ENCODE measurements at regions not wholly inside any gene's neighbourhood (a gene's known extent, or its start where the extent isn't known, plus 50 kb on each side); places are given as distances from the start of the nearest gene placed in this dataset.

GRCh38 chr5:5572010-5572865, 149.8 kb downstream of the ICE1 start:
- Histone ChIP-seq H3K27me3 (no peaks in the 10 kb centered on the region), H3K4me1 (peaks cover 0 to 30% (median 10%) of the 10 kb centered on the region in 3 donors), H3K9me3 (no peaks in the 10 kb centered on the region), H3K36me3 (no peaks in the 10 kb centered on the region), H3K27ac (peak overlapping the region; percentile 52 to 95 (median 90)), H3K4me3 (peak overlapping the region; percentile 15 to 38)
- peak; percentile 89 for ATAC-seq
- WGBS, 2 donors (ENCODE audit: low coverage in 1 of 2), result 17 to 30% methylated on average over 11 to 18 of the region's 29 CpGs
- TF ChIP-seq POLR2A (IDR thresholded peaks at IDR 0.05), result no peak
- TF ChIP-seq CTCF (IDR thresholded peaks at IDR 0.05), result no peak
- TF ChIP-seq EP300 (IDR thresholded peaks at IDR 0.05), result no peak
- peak; percentile 30 for TF ChIP-seq POLR2AphosphoS5 (IDR thresholded peaks at IDR 0.05)

- 80% methylated on average over 1 of the region's 8 CpGs; no CpG with 5 or more reads in 1 of the 2 donors for WGBS, 2 donors (ENCODE audit: low coverage in 1 of 2)
- no peaks in the 10 kb centered on the region for H3K9me3 ChIP-seq
- H3K27ac ChIP-seq, result peak overlapping the region in 1 of 4 donors; percentile 93
- H3K36me3 ChIP-seq, result no peaks in the 10 kb centered on the region
- TF ChIP-seq CTCF (IDR thresholded peaks at IDR 0.05) (no peak), EP300 (IDR thresholded peaks at IDR 0.05) (no peak), POLR2A (IDR thresholded peaks at IDR 0.05) (no peak), POLR2AphosphoS5 (IDR thresholded peaks at IDR 0.05) (no peak)
- peaks cover 0 to 30% (median 10%) of the 10 kb centered on the region in 3 donors for H3K4me1 ChIP-seq
- no peak for ATAC-seq
- no peaks in the 10 kb centered on the region for H3K27me3 ChIP-seq
- no peak overlapping the region for H3K4me3 ChIP-seq
Observed at GRCh38 chr5:5570646-5571045, 148.2 kb downstream of the ICE1 start.

- ATAC-seq, result no peak
- Histone ChIP-seq H3K9me3 (no peaks in the 10 kb centered on the region), H3K4me1 (no peaks in the 10 kb centered on the region), H3K4me3 (no peak overlapping the region), H3K27me3 (no peaks in the 10 kb centered on the region), H3K27ac (no peak overlapping the region), H3K36me3 (no peaks in the 10 kb centered on the region)
- 81 to 91% methylated on average over 4 of the region's 4 CpGs for WGBS, 2 donors (ENCODE audit: low coverage in 1 of 2)
- TF ChIP-seq EP300 (IDR thresholded peaks at IDR 0.05) (no peak), POLR2AphosphoS5 (IDR thresholded peaks at IDR 0.05) (no peak), POLR2A (IDR thresholded peaks at IDR 0.05) (no peak), CTCF (IDR thresholded peaks at IDR 0.05) (no peak)
Observed at GRCh38 chr5:5564898-5565297, 142.4 kb downstream of the ICE1 start.

- no peak for TF ChIP-seq POLR2A (IDR thresholded peaks at IDR 0.05)
- no peak for TF ChIP-seq CTCF (IDR thresholded peaks at IDR 0.05)
- no peak for TF ChIP-seq POLR2AphosphoS5 (IDR thresholded peaks at IDR 0.05)
- no peak for TF ChIP-seq EP300 (IDR thresholded peaks at IDR 0.05)
- no peak overlapping the region for H3K4me3 ChIP-seq
- H3K27ac ChIP-seq, result no peak overlapping the region
- H3K36me3 ChIP-seq, result no peaks in the 10 kb centered on the region
- H3K27me3 ChIP-seq, result no peaks in the 10 kb centered on the region
- H3K4me1 ChIP-seq, result no peaks in the 10 kb centered on the region
- no peaks in the 10 kb centered on the region for H3K9me3 ChIP-seq
- 0% methylated on average over 1 of the region's 1 CpG; no CpG with 5 or more reads in 1 of the 2 donors for WGBS, 2 donors (ENCODE audit: low coverage in 1 of 2)
- ATAC-seq, result no peak
Observed at GRCh38 chr5:5560016-5560415, 137.5 kb downstream of the ICE1 start.

Measured in gastroesophageal sphincter (tissue), 4 donors.